Uterus (tissue), 2 donors: ENCODE measurements at regions not wholly inside any gene's neighbourhood (a gene's known extent, or its start where the extent isn't known, plus 50 kb on each side); places are given as distances from the start of the nearest gene placed in this dataset.

Source experiments
- CTCF ChIP-seq, 4 experiments: fragments of 200-600 bp in 2 of 4; fragments of 450-650 bp in 2 of 4; sonication (generic) in 2 of 4; IDR thresholded peaks; one replicate each; pipeline ENCODE4 v1.5.1; 2016 to 2019; ENCODE audit warnings: antibody characterized with exemption in 4 of 4, mild to moderate bottlenecking in 2 of 4, moderate library complexity in 1 of 4
- POLR2A ChIP-seq, 2 donors: fragments of 450-650 bp; IDR thresholded peaks; one replicate each; pipeline ENCODE4 v1.6.1; 2016; ENCODE audit warnings: antibody characterized with exemption in 2 of 2, mild to moderate bottlenecking in 1 of 2, moderate library complexity in 1 of 2

GRCh38 chr3:181040030-181040429, 50.5 kb upstream of the DNAJC19 start:
- no peak for TF ChIP-seq CTCF (IDR thresholded peaks at IDR 0.05)
- no peak for TF ChIP-seq POLR2A (IDR thresholded peaks at IDR 0.05)
